DMS79 treated with DMSO at 0.1 percent for 48 hours (cell line): ENCODE measurements at regions not wholly inside any gene's neighbourhood (a gene's known extent, or its start where the extent isn't known, plus 50 kb on each side); places are given as distances from the start of the nearest gene placed in this dataset.

Experiments
- DNase-seq: peaks from one replicate; lab custom pipeline; 2025; lab: John Stamatoyannopoulos, UW

DNA sequence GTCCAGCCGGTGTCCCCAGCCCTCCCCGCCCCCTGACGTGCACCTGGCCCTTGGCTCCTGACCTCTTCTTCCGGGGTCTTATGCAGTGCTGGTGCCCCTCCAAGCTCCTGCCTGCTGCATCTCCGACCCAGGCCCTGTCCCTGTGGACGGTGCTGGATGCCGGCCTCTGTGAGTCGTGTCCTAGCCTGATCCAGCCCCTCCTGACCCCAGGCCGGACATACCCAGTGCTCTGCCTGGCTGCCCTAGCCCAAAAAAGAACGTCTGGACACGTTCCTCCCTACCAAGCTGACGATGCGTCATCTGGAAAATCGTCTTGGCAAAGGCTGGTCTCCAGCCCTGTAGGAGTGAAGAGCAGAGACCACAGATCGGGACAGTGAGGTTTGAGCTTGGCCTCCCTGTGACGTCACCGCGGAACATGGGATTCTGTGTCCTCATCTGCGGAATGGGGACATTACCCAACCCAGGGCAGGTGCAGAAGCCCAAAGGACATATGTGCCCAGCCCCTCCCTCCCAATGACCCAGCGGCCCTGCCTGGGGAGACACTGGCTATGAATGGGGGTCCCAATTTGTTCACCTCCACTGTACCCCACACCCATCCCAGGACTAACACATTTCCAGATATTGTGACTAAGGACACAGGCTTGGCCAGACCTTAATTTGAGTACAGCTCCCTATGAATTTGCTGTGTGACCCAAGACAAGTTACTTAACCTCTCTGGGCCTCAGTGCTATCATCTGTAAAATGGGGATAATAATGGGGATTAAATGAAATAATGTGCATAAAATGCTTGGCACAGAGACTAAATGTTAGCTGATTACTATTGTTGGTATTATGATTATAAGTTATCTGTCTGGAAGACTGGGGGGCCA lies 51.0 kb upstream of the BCL11B start:
- DNase-seq, result no peak

DNA sequence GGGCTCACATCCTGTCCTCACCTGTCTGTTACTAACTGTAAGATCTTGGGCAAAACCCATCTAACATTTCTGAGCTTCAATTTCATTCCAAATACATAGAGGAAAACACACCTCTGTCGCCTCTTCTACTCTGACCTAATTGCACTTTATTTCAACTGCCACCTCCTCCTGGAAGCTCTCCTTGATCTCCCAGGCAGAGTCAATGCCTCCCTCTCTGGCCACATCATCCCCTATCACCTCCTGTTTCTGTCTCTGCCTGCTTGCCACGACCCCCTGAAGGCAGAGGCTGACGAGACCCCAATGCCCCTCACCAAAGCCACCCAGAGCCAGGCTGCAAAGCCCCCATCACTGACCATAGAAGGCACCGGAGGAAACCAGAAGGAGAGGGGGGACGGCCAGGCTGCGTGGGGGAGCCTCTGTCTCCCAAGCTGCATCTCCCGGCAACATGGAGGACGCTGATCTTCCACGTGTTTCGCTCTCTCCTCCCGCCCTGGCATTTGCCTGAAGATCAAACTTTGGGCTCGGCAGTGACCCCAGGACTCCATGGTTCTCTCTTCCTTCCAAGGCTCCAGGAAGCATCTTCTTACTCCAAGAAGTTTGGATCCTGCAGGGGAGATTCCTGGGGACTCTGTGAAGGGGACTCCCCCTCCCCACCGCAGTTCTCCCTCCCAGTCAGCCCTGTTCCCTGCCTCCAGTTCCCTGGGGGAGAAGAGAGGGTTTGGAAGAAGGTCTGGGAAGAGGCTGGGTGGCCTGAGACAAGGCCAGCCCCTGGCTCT lies 50.1 kb upstream of the BCL11B start:
- no peak for DNase-seq
